ENCODE measurements at regions not wholly inside any gene's neighbourhood (a gene's known extent, or its start where the extent isn't known, plus 50 kb on each side); places are given as distances from the start of the nearest gene placed in this dataset.

DNA sequence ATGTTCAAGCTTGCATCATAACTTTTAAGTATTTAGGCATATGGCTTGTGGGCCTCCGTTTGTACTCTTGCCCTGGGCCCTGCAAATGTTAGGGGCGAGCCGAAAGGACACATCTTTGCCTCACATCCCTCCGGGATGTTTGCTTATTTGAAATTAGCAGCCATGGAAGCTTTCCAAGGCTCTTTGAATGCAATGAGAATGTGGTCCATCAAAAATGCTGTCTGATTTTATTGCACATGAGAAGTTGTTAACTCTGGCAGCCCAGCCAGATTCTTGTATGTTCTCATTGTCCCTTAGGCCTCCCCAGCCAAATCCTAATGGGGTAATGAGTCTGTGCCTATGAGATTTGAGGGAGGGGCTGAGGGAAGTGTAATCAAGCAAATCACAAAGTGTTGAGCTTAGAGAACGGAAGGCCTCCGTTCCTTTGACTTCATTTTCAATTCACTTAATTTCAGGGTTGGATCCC, 261.2 kb upstream of the MARCKS start:
- TF ChIP-seq, protein P1, sequence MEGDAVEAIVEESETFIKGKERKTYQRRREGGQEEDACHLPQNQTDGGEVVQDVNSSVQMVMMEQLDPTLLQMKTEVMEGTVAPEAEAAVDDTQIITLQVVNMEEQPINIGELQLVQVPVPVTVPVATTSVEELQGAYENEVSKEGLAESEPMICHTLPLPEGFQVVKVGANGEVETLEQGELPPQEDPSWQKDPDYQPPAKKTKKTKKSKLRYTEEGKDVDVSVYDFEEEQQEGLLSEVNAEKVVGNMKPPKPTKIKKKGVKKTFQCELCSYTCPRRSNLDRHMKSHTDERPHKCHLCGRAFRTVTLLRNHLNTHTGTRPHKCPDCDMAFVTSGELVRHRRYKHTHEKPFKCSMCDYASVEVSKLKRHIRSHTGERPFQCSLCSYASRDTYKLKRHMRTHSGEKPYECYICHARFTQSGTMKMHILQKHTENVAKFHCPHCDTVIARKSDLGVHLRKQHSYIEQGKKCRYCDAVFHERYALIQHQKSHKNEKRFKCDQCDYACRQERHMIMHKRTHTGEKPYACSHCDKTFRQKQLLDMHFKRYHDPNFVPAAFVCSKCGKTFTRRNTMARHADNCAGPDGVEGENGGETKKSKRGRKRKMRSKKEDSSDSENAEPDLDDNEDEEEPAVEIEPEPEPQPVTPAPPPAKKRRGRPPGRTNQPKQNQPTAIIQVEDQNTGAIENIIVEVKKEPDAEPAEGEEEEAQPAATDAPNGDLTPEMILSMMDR (IDR thresholded peaks at IDR 0.05; ENCODE audit: low read length), result no peak
- TF ChIP-seq EZH2 (optimal IDR thresholded peaks at IDR 0.05; ENCODE audit: low read depth, low read length) (no peak), EZH2phosphoT487 (IDR thresholded peaks at IDR 0.05; ENCODE audit: low read length) (no peak)

All from MM.1S (cell line).